Superior temporal gyrus (tissue), 1 donor: ENCODE measurements at regions not wholly inside any gene's neighbourhood (a gene's known extent, or its start where the extent isn't known, plus 50 kb on each side); places are given as distances from the start of the nearest gene placed in this dataset.

Experiments used
- DNase-seq: peaks from one replicate; pipeline ENCODE4 v3.0.0-alpha.2; 2016; ENCODE audit errors: extremely low spot score

DNA sequence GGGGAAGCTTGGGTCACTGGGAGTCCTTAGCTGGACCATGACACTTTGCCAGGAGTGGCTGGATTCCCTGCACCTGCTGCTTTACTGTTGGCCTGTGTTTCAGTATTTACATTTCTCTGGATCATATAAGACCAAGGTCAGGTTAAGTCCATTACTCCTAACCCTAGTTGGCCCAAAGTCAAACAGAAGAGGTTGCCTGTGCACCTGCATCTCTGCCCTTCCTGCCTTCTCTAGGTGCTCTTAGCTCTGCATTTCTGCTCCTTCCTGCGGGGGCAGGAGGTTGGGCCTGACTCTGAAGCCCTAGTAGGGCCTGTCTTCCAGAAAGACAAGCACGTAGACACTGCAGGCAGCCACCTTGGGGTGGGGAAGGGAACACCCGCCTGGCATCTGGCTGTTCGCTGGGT is 124.3 kb downstream of the RPLP1 start:
- no peak for DNase-seq

DNA sequence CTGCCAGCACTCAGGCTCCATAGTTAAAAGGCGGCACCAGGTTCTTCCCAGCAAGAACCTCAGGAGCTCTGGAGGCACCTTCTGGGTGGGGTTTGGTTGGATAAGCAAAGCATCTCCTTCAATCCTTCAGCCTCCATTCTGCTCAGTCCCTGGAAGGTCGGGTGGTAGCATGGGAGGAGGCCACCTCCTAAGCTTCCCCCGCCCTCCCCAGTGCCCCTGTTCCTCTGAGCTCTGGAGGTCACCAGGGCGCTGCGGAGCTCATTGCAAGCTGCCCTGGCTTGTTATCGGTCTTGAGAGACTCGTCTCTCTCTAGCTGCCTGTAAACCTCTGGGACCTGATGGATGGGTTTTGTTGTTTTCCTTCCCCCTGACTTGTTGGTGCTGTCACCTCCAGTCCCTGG is 124.8 kb downstream of the RPLP1 start:
- no peak for DNase-seq

DNA sequence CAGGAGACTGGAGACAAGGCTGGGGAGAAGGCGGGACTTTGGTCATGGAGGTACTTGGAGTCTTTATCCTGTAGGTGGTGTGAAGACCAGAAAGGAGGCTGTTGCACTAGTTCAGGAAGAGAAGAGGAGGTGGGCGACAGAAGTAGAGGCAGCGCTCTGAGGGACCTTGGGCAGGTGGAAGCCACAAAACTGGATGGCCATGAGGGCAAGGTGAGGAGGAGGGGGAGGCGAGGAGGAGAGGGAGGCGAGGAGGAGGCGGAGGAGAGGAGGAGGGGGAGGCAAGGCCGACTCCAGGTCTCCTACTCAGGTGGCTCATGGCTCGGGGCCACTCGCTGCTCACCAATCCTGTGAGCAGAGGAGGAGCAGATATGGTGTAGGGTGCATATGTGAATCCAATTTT is 125.6 kb downstream of the RPLP1 start:
- no peak for DNase-seq

- no peak for DNase-seq
Measured at GRCh38 chr15:69578787-69579583, 126.4 kb downstream of the RPLP1 start.

DNA sequence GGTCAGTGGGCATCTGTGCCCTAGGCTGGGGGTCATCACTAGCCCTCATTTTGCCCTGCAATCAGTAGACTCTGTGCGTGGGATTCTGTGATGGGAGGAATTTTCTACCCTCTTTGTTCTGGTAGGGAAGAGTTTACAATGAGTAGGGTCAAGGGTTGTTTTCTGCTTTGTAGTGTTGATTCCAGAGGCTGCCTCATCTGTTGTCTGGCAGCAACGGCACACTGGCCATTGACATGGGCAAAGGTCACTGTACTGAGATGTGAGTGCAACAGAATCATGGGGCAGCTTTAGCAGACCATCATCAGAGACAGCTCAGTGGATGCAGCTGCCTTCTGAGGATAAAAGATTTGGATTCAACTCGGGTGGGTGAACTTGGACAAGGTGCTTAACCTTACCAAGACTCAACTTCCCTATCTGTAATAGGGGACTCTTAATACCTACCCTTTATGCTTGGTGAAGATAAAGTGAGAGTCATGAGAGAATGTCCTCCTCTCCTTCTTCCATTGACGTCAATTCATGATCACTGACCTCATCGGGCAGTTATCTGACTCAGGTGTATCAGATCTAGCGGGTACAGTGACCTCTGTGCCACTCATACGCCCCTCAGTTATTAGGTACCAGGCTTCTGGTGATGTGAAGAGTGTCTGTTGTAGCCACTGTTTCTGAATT is 127.5 kb downstream of the RPLP1 start:
- no peak for DNase-seq

DNA sequence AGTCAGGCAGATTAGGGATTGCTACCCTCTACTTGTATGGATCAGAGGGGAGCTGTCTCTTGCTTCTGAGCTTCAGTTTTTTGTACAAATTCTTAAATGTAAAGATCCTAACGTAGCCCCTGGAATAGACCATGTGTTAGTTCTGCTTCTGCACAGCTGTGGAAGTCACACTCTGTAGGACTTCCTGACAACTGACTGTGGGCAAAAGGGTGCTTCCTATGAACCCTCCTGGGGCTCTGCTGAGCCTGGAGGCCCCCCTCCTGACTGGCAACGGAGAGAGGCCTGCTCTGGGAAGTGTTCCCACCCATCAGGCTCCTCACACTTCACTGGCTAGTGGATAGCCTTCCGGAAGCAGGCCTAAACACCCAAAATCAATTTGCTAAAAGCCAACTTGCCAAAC is 131.0 kb downstream of the RPLP1 start:
- DNase-seq = no peak

DNA sequence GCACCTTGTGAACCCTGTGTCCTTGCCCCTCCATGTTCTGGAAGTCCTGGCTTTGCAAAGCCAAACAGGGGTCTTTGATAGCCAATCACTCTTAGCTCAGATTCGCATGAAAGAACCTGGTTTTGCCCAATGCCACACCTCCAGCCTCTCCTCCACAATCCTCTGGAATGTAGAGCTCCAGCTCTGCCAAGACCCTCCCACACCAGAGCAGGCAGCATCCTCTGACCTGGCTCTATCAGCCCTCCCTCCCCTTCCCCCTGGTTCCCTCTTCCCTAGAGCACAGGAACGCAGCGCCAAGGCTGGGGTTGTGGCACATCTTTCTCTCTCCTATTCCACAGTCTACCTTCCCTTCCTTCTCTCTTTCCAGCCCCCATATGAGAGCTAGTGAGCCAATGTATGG is 133.3 kb downstream of the RPLP1 start:
- DNase-seq = no peak

DNA sequence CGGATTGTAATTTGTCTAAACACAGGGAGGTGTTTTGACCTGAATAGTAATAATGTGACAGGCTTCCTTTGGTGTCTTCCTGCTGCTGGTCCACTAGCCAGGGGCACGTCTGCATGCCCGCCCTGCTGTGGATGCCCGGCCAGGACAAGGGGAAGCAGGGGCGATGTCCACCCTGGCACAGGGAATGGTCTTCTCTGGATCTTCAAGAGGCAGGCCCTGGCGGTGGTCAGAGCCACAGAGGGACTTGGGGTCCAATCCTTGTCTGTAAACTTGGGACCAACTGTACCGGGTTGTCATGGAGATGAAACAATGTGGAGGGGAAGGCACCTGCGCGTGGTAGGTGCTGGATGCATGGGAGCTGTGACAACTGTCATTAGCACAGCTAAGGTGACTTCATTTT is 134.1 kb downstream of the RPLP1 start:
- no peak for DNase-seq

GRCh38 chr15:69587723-69588426 is 135.3 kb downstream of the RPLP1 start:
- DNase-seq = no peak

DNA sequence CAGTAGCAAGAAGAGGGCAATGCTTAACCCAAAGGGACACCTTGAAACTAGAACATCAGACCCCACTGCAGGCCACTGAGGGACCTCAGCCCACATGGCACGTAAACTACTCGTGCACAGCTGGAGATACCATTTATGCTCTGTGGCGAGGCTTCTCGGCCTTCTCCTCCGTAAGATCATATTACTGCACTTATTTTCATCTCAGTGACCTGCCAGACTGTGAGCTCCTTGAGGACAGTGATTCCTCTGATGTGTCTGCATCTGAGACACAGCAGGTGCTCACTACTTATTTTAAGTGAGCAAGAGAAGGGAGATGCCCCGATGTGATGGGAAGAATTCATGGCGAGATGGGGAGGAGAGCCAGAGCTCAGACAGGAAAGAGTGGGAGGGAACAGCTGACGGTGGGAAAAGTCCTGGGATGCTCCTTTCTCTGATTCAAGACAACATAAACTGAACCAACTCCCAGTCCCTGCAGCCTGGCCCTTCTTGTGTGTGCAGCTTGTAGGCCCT is 137.6 kb downstream of the RPLP1 start:
- DNase-seq = no peak

DNA sequence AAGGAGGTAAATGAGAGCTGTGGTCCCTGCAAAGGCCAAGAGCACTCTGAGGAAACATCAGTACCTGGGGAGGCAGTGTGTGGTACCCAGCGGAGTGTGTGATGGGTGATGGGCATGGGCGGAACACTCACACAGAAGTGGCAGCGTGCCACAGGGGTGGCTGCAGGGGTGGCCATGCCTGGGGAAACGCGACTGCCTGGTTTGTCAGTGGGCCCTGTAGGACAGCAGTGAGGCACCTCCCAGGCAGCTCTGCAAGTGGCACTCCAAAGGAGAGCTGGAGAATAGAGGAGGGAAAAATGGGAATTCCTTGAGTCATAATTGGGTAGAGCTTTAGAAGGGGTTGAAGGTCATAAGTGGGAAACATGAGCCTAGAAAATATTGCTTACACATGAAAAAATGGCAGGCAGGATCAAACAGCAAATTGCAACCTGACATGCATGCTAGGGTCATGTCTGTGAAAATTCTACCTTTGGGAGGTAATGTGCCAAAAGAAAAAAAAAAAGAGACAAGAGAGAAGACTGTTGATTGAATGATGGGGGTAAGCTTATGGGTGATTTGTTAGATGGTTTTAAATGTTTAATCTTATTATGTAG is 138.4 kb downstream of the RPLP1 start:
- no peak for DNase-seq

DNA sequence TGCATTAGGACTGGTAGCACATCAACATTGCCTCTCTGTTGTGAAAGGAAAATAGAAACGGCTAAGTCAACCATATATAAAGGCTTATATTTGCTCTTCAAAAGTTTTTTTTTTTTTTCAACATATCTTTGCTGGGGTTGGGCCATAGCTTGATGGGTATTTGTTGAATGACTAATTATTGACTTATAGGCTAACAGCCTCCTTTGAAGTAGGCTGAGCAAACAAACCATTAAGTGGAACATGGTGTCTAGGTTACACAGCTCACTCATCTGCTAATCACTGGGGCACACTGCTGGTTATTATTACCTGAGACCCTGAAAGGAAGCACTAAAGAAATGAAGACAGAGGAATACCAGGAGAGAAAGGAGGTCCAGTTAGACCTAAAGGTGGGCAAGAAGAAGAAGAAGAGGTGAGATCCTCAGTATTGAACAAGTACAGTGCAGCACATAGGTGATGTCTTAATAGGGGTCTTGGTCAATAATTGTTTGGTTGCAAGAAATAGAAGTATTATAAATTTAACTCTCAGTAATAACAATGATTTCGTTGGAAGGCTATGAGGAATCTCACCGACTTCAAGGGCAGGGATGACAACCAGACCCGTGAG is 139.4 kb downstream of the RPLP1 start:
- no peak for DNase-seq

DNA sequence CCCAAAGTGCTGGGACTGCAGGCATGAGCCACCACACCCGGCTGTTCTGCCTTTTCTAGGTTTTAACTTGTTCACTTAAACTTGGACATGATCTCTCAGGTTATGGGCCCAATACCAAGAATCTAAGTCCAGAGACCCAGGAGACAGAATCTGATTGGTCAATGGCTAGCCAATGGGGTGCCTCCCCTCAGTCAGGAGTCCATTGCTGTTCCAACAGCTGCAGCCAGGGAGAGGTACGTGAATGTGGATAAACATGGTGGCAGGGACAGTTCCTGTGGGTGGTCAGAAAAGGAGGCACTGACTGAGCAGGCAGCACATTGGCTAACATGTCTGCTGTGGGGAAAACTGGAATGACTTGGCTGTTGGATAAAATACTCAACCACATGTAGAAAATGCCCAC is 140.3 kb downstream of the RPLP1 start:
- no peak for DNase-seq

DNA sequence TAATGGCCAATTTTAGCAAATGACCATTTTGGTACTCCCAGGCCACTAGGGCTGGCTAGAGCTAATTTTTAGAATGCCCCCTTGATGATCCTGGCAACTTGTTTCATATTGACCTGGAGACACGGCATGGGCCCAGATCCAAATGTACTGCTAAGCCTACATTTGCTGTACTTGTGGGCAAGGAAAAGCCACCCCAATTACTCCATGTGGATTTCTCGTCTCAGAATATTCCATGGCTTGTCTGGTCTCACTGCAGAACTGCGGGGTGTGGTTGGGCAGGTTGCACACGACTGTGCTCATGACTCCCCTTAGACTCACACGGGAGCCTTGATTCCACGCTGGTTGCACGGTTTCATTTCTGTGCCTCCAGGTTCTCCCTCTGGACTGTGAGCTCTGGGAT is 140.9 kb downstream of the RPLP1 start:
- no peak for DNase-seq

GRCh38 chr15:69593981-69594966 is 141.7 kb downstream of the RPLP1 start:
- no peak for DNase-seq

GRCh38 chr15:69595009-69595791 is 142.6 kb downstream of the RPLP1 start:
- no peak for DNase-seq

DNA sequence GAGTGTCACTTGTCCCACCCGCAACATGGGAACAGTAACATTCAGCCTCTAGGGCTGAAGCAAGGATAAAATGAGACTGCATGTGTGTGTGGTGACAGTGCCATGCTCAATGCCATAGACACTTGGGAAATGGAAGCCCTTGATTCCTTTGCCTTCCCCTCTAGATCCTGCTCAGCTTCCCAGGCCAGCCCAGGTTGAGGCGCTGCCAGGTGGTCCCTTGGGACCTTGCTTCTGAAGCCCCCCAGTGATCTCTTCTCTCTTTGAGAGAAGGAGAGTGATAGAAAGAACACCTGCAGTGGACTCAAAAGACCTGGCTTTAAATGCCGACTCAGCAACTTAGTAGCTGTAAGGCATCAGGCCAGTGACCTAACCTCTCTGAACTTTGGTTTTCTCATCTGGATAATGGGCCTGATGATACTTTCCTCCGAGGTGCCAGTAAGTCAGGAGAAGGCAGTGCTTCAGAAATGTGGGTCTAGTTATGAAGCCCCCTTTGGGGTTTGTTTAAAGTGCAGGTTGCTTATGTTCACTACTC is 144.5 kb downstream of the RPLP1 start:
- DNase-seq = no peak

GRCh38 chr15:69599271-69599670 is 146.7 kb downstream of the RPLP1 start:
- no peak for DNase-seq

- no peak for DNase-seq
Measured at GRCh38 chr15:69600556-69601085, 148.0 kb downstream of the RPLP1 start.
